ENCODE measurements at regions not wholly inside any gene's neighbourhood (a gene's known extent, or its start where the extent isn't known, plus 50 kb on each side); places are given as distances from the start of the nearest gene placed in this dataset.

DNA sequence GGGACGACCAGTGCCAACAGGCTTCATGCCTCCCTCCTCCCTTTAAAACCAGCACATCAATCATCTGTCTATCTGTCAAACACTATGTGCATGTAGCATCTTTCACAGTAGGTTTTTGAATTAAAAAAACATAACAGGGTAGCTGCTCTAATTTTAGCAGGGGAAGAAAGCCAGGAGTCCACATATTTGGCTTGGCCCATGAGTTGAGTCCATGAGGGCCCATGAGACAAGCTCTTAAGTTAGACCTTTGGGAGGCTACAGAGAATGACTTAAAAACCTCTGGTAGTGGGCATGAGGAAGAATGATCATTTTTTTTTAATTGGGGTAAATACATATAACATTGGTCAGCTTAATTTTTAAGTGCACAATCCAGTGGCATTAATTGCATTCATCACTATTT, 194.9 kb downstream of the UTRN start:
- TF ChIP-seq, protein P1, sequence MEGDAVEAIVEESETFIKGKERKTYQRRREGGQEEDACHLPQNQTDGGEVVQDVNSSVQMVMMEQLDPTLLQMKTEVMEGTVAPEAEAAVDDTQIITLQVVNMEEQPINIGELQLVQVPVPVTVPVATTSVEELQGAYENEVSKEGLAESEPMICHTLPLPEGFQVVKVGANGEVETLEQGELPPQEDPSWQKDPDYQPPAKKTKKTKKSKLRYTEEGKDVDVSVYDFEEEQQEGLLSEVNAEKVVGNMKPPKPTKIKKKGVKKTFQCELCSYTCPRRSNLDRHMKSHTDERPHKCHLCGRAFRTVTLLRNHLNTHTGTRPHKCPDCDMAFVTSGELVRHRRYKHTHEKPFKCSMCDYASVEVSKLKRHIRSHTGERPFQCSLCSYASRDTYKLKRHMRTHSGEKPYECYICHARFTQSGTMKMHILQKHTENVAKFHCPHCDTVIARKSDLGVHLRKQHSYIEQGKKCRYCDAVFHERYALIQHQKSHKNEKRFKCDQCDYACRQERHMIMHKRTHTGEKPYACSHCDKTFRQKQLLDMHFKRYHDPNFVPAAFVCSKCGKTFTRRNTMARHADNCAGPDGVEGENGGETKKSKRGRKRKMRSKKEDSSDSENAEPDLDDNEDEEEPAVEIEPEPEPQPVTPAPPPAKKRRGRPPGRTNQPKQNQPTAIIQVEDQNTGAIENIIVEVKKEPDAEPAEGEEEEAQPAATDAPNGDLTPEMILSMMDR (IDR thresholded peaks at IDR 0.05): no peak
- TF ChIP-seq EP300 (IDR thresholded peaks at IDR 0.05): no peak

Data from upper lobe of left lung (tissue), 4 donors.